ENCODE measurements at regions not wholly inside any gene's neighbourhood (a gene's known extent, or its start where the extent isn't known, plus 50 kb on each side); places are given as distances from the start of the nearest gene placed in this dataset.

GRCh38 chr3:80521081-80521480, 753.3 kb upstream of the ROBO1 start:
- TF ChIP-seq CTCF (IDR thresholded peaks at IDR 0.05) (no peak), ZFX (IDR thresholded peaks at IDR 0.05; ENCODE audit: borderline replicate concordance) (no peak)

Data from 22Rv1 (cell line).